ENCODE measurements at regions not wholly inside any gene's neighbourhood (a gene's known extent, or its start where the extent isn't known, plus 50 kb on each side); places are given as distances from the start of the nearest gene placed in this dataset.

DNA sequence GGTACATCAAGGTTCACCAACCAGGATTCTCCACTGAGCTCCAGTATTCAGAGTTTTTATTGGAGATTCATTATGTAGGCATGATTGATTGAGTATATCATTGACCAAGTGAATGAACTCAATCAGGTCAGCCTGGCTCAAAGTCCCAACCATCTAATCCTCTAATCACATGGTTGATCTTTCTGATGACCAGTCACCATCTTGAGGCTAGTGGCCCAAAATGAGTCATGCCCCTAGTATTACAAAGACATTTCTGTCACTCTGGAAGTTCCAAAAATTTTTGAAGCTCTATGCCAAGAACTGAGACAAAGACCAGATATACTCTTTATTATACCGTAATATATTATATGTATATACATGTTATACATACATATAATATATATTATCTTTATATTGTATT is 75.9 kb upstream of the ATF7IP start:
- Histone ChIP-seq H3K9me3 (ENCODE audit: low read length) (no peaks in the 10 kb centered on the region), H3K4me3 (ENCODE audit: low read depth in 1 of 2, low read length in 2 of 2) (no peak overlapping the region), H3K9ac (ENCODE audit: low read length) (no peak overlapping the region), H3K36me3 (ENCODE audit: insufficient read depth, low read length) (no peaks in the 10 kb centered on the region), H3K27me3 (ENCODE audit: control insufficient read depth in 1 of 2, insufficient read depth in 2 of 2, low read length in 2 of 2) (no peaks in the 10 kb centered on the region), H3K4me1 (ENCODE audit: insufficient read depth, low read length) (no peaks in the 10 kb centered on the region), H3K27ac (ENCODE audit: low read depth, low read length) (no peak overlapping the region)

DNA sequence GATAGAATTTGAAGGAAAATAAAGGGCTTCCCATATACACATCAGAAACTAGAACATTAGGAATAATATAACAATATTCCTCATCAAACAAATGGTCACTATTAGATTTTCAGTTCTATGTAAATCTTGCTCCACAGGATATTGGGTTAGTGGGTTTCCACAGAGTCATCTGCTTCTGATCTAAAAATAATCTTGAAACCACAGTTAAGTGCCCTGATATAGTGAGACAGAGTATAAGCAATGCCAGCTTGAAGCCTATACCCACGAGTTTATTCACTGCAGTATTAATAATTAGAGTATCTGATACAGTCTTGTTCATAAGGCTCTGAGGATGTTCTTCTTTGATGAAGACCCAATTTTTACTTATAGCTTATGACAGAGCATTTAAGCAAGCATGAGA is 74.5 kb upstream of the ATF7IP start:
- Histone ChIP-seq H3K27me3 (ENCODE audit: control insufficient read depth in 1 of 2, insufficient read depth in 2 of 2, low read length in 2 of 2) (no peaks in the 10 kb centered on the region), H3K4me1 (ENCODE audit: insufficient read depth, low read length) (no peaks in the 10 kb centered on the region), H3K27ac (ENCODE audit: low read depth, low read length) (no peak overlapping the region), H3K9ac (ENCODE audit: low read length) (no peak overlapping the region), H3K4me3 (ENCODE audit: low read depth in 1 of 2, low read length in 2 of 2) (no peak overlapping the region), H3K9me3 (ENCODE audit: low read length) (no peaks in the 10 kb centered on the region), H3K36me3 (ENCODE audit: insufficient read depth, low read length) (no peaks in the 10 kb centered on the region)

DNA sequence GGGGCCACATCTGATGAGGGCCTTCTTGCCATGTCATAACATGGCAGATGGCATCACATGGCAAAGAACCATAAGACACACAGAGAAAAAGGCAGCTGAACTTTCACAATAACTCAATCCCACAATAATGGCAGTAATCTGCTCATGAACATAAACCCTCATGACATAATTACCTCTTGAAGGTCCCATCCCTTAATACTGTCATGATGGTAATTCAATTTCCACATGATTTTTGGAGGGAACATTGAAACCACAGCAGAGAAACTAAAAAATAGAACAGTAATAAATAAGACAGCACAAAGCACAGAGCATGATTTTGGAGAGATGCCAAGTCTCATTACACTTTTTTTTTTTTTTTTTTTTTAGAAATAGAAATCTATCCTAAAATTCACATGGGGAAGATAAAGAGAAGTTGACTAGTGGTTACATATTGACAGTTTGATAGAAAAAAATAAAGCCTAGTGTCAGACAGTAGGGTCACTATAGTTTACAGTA is 61.8 kb upstream of the ATF7IP start:
- no peaks in the 10 kb centered on the region for H3K27me3 ChIP-seq (ENCODE audit: control insufficient read depth in 1 of 2, insufficient read depth in 2 of 2, low read length in 2 of 2)
- no peak overlapping the region for H3K27ac ChIP-seq (ENCODE audit: low read depth, low read length)
- no peaks in the 10 kb centered on the region for H3K9me3 ChIP-seq (ENCODE audit: low read length)
- H3K9ac ChIP-seq (ENCODE audit: low read length) = no peak overlapping the region
- H3K4me3 ChIP-seq (ENCODE audit: low read depth in 1 of 2, low read length in 2 of 2) = no peak overlapping the region
- no peaks in the 10 kb centered on the region for H3K36me3 ChIP-seq (ENCODE audit: insufficient read depth, low read length)
- H3K4me1 ChIP-seq (ENCODE audit: insufficient read depth, low read length) = no peaks in the 10 kb centered on the region

DNA sequence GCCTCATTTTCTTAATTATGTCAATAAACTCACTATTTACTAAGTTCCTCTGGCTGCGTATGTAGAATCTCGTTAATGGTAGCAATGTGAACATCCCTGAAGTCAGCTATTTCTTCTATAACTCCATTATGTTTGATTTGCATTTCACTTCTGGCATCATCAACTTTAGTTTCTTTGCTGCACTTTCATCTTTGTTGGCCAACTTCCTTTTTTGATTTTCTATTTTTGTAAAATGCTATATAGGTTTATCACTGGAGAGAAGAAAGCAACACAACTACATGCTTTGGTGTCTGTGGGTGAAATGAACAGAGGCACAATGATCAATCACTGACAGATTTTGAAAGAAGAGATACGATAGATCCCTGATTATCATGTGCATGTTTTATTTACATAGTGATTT is 58.5 kb upstream of the ATF7IP start:
- H3K9me3 ChIP-seq (ENCODE audit: low read length) = no peaks in the 10 kb centered on the region
- no peak overlapping the region for H3K4me3 ChIP-seq (ENCODE audit: low read depth in 1 of 2, low read length in 2 of 2)
- H3K27ac ChIP-seq (ENCODE audit: low read depth, low read length) = no peak overlapping the region
- H3K4me1 ChIP-seq (ENCODE audit: insufficient read depth, low read length) = no peaks in the 10 kb centered on the region
- no peaks in the 10 kb centered on the region for H3K36me3 ChIP-seq (ENCODE audit: insufficient read depth, low read length)
- H3K9ac ChIP-seq (ENCODE audit: low read length) = no peak overlapping the region
- no peaks in the 10 kb centered on the region for H3K27me3 ChIP-seq (ENCODE audit: control insufficient read depth in 1 of 2, insufficient read depth in 2 of 2, low read length in 2 of 2)

DNA sequence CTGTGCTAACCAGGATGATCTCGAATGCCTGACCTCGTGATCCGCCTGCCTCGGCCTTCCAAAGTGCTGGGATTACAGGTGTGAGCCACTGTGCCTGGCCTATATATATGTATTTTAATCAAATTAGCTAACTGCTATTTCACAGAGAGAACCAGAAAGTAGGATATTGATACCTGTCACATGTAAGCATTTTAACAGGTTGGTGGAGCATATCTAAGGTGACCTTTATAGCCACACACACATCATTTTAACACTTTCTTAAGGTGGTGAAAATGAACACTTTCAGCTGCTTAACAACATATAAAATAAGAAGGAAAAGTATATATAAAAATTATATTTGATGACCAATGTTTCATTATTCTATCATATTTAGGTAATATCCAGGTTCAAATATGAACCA is 57.0 kb upstream of the ATF7IP start:
- Histone ChIP-seq H3K4me3 (ENCODE audit: low read depth in 1 of 2, low read length in 2 of 2) (no peak overlapping the region), H3K27ac (ENCODE audit: low read depth, low read length) (no peak overlapping the region), H3K9ac (ENCODE audit: low read length) (no peak overlapping the region), H3K9me3 (ENCODE audit: low read length) (no peaks in the 10 kb centered on the region), H3K27me3 (ENCODE audit: control insufficient read depth in 1 of 2, insufficient read depth in 2 of 2, low read length in 2 of 2) (no peaks in the 10 kb centered on the region), H3K36me3 (ENCODE audit: insufficient read depth, low read length) (no peaks in the 10 kb centered on the region), H3K4me1 (ENCODE audit: insufficient read depth, low read length) (no peaks in the 10 kb centered on the region)

DNA sequence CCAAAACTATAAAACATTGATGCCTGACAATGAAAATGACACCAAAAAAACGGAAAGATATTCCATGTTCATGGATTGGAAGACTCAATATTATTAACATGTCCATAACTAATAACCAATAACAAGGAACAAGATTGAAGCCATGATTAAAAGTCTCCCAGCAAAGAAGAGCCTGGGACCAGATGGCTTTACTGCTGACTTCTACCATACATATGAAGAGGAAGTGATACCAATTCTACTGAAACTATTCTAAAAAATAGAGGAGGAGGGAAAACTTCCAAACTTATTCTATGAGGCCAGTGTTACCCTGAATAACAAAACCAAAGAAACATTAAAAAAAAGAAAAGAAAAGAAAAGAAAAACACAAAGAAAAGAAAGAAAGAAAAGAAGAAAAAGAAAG is 54.6 kb upstream of the ATF7IP start:
- H3K9ac ChIP-seq (ENCODE audit: low read length) = no peak overlapping the region
- no peaks in the 10 kb centered on the region for H3K9me3 ChIP-seq (ENCODE audit: low read length)
- H3K27ac ChIP-seq (ENCODE audit: low read depth, low read length) = no peak overlapping the region
- H3K36me3 ChIP-seq (ENCODE audit: insufficient read depth, low read length) = no peaks in the 10 kb centered on the region
- H3K4me1 ChIP-seq (ENCODE audit: insufficient read depth, low read length) = no peaks in the 10 kb centered on the region
- no peaks in the 10 kb centered on the region for H3K27me3 ChIP-seq (ENCODE audit: control insufficient read depth in 1 of 2, insufficient read depth in 2 of 2, low read length in 2 of 2)
- no peak overlapping the region for H3K4me3 ChIP-seq (ENCODE audit: low read depth in 1 of 2, low read length in 2 of 2)

DNA sequence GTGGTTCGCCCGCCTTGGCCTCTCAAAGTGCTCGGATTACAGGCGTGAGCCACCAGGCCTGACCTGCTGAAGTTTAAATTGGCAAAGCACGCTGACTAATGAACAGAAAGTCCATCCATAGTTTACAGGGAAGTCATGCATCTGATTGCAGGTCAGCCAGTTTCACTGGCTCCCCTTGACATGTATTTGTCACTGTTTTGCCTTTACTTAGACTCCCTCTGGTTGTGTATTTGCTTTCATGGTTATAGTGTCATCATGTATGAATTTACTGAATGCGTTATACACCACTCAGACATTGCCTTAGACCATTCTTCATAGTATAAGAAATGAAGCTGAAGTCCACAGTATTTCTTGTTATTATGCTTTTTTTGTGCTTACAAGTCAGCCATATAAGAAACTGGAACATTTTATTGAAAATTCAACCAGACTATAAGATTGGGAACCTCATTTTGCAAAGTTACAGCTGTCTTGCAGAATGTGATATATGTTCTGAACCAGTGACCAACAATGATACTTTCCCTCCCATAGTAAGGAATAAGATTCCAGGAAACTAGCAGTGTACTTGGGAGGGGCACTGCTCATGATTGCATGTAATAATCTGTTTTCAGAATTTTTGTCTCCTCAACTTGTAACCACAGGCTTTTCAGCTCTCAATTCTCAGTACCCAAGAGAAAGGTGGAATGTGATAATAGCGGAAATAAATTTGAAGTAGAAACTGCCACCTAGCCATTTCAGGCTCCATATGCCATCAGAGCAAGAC is 51.9 kb upstream of the ATF7IP start:
- H3K4me3 ChIP-seq (ENCODE audit: low read depth in 1 of 2, low read length in 2 of 2) = no peak overlapping the region
- H3K27ac ChIP-seq (ENCODE audit: low read depth, low read length) = no peak overlapping the region
- no peaks in the 10 kb centered on the region for H3K9me3 ChIP-seq (ENCODE audit: low read length)

DNA sequence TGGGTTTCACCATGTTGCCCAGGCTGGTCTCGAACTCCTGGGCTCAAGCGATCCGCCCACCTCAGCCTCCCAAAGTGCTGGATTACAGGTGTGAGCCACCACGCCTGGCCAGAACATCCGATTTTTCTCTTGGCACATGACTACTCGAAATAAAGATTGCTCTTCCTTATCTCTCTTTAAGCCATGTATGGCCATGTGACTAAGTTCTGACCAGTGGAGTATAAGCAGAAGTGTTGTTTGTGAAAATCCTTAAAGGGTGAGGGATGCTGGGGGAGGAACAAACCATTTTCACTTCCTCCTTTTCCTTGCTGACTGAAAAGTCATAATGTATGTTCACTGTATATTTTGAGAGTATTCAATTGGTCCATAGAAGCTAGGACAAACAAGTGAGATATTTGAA is 50.7 kb upstream of the ATF7IP start:
- Histone ChIP-seq H3K27me3 (ENCODE audit: control insufficient read depth in 1 of 2, insufficient read depth in 2 of 2, low read length in 2 of 2) (no peaks in the 10 kb centered on the region), H3K4me3 (ENCODE audit: low read depth in 1 of 2, low read length in 2 of 2) (no peak overlapping the region), H3K27ac (ENCODE audit: low read depth, low read length) (no peak overlapping the region), H3K36me3 (ENCODE audit: insufficient read depth, low read length) (no peaks in the 10 kb centered on the region), H3K9me3 (ENCODE audit: low read length) (no peaks in the 10 kb centered on the region), H3K9ac (ENCODE audit: low read length) (no peak overlapping the region), H3K4me1 (ENCODE audit: insufficient read depth, low read length) (no peaks in the 10 kb centered on the region)

More for the DNA sequence above, 51.9 kb upstream of the ATF7IP start:
- H3K9ac ChIP-seq (ENCODE audit: low read length) = no peak overlapping the region
- H3K36me3 ChIP-seq (ENCODE audit: insufficient read depth, low read length) = no peaks in the 10 kb centered on the region
- no peaks in the 10 kb centered on the region for H3K27me3 ChIP-seq (ENCODE audit: control insufficient read depth in 1 of 2, insufficient read depth in 2 of 2, low read length in 2 of 2)
- no peaks in the 10 kb centered on the region for H3K4me1 ChIP-seq (ENCODE audit: insufficient read depth, low read length)

DNA sequence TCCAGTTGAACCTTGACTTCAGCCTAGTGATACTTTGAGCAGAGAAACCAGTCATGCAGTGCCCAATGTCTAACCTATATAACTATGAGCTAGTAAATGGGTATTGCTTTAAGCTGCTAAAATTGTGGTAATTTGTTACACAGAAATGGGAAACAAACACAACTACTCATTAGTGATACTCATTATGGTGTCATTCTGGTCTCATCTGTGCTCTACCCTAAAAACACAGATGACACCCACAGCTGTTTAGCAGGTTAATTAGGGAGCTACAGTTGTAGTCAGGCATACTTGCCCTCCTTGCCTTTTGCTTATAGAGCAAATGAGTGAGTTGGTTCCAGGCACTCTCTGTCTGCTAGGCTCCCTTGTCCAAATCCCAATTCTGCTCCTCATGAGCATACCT is 50.0 kb upstream of the ATF7IP start:
- Histone ChIP-seq H3K4me3 (ENCODE audit: low read depth in 1 of 2, low read length in 2 of 2) (no peak overlapping the region), H3K27me3 (ENCODE audit: control insufficient read depth in 1 of 2, insufficient read depth in 2 of 2, low read length in 2 of 2) (no peaks in the 10 kb centered on the region), H3K27ac (ENCODE audit: low read depth, low read length) (no peak overlapping the region), H3K36me3 (ENCODE audit: insufficient read depth, low read length) (no peaks in the 10 kb centered on the region), H3K9ac (ENCODE audit: low read length) (no peak overlapping the region), H3K9me3 (ENCODE audit: low read length) (no peaks in the 10 kb centered on the region), H3K4me1 (ENCODE audit: insufficient read depth, low read length) (no peaks in the 10 kb centered on the region)

All from muscle layer of colon (tissue), 2 donors.